Hindlimb muscle (tissue), 1 donor: ENCODE measurements at regions not wholly inside any gene's neighbourhood (a gene's known extent, or its start where the extent isn't known, plus 50 kb on each side); places are given as distances from the start of the nearest gene placed in this dataset.
"Not testable (repeated sequence)": the region's sequence is repeated elsewhere in the genome, so short reads cannot be mapped to it uniquely, and the experiment has no call there.

Source experiments
- DNase-seq: peaks from one replicate; pipeline ENCODE4 v3.0.0-alpha.2; 2013

GRCh38 chr14:25699981-25700380 is 650.0 kb upstream of the STXBP6 start:
- DNase-seq: no peak

- DNase-seq: no peak
Measured at GRCh38 chr14:25698111-25698510, 648.2 kb upstream of the STXBP6 start.

DNA sequence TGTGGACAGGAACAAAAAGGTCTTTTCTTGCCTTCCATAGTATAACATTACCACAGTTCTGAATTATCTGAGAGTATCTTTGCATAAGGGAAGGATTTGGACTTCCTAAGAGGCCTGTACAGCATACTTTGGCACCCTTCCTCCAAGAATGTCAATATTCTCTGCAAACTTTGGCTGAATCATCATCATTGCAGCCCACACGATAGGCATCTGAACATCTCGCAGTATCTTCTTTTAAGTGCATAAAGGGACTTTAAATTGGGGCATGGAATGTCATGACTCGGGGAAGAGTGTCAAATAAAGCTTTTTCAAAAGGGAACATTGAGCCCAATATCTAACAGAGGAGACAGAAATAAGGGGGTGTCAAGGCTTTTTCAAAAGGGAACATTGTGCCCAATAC is 646.2 kb upstream of the STXBP6 start:
- no peak for DNase-seq

GRCh38 chr14:25685004-25685403 is 635.1 kb upstream of the STXBP6 start:
- DNase-seq: no peak

DNA sequence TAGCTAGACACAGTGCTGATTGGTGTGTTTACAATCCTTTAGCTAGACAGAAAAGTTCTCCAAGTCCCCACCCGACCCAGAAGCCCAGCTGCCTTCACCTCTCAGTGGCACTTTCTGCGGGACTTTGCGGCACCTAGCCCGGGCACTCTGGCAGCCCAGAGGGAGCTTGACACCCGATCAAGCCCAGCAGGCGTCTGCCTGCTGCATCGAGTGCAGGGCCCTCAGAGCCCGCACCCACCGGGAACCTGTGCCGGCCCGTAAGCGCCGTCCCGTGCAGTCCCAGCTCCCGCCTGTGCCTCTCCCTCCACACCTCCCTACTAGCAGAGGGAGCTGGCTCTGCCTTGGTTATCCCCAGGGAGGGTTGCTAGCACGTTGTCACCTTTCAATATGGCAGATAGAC is 631.0 kb upstream of the STXBP6 start:
- no peak for DNase-seq

GRCh38 chr14:25680511-25680910 is 630.6 kb upstream of the STXBP6 start:
- not testable (repeated sequence) for DNase-seq

DNA sequence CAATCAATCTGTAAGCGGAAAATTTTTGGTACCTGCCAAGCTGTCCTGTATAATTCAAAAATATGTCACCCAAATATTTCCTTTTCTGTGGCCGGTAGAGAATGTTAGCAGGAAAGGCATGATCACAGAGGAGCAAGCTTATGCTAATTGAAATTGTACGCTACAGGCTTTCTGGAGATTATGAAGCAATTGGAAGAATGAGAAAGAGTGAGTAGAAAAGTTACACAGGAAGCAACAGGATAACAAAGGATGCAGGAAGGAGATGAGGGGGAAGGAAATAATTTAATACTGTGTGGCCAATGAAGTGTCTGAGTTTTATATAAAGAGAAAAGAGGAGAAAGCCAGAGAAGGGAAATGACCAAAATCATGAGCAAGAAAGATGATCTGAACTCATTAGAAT is 627.2 kb upstream of the STXBP6 start:
- no peak for DNase-seq

- DNase-seq: no peak
Measured at GRCh38 chr14:25667387-25667786, 617.4 kb upstream of the STXBP6 start.

DNA sequence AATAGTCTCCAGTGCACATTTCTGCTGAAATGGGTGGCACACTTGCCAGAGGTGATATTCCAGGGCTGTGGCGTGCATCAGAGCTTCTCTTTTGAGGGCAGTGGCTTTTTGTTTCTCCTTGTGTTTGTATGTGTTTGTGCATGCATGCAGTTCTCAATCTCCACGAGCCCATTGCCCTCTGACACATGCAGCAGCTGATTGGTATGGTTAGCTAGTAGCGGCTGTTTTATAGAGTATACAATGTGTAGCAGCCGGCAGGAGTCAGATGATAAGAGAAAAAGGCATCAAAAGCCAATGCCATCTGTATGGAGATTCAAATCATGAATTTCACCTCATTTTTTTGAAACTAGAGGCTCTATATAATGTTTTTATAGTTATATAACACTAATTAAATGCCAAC is 616.9 kb upstream of the STXBP6 start:
- no peak for DNase-seq

DNA sequence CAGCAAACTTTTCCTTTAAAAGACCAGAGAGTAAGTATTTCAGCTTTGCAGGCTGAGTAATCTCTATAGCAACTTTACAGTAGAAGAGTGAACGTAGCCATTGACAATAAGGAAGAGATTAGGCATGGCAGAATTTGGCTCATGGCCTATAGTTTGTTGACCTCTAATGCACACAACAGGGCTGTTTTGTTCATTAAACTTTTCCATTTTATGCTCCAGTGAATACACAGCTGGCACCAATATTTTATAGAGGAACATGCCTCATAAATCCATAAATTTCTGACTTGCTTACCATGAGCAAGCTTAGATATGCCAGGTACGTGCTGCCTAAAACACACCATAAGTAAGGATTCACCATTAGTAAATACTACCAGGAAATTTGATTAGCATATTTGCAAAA is 609.0 kb upstream of the STXBP6 start:
- DNase-seq: no peak

- DNase-seq: no peak
Measured at GRCh38 chr14:25630447-25630846, 580.5 kb upstream of the STXBP6 start.

- DNase-seq: no peak
Measured at GRCh38 chr14:25628978-25629377, 579.0 kb upstream of the STXBP6 start.

- no peak for DNase-seq
Measured at GRCh38 chr14:25628390-25628789, 578.4 kb upstream of the STXBP6 start.

- no peak for DNase-seq
Measured at GRCh38 chr14:25626986-25627385, 577.0 kb upstream of the STXBP6 start.

- no peak for DNase-seq
Measured at GRCh38 chr14:25622763-25623162, 572.8 kb upstream of the STXBP6 start.

GRCh38 chr14:25620515-25620914 is 570.6 kb upstream of the STXBP6 start:
- no peak for DNase-seq

DNA sequence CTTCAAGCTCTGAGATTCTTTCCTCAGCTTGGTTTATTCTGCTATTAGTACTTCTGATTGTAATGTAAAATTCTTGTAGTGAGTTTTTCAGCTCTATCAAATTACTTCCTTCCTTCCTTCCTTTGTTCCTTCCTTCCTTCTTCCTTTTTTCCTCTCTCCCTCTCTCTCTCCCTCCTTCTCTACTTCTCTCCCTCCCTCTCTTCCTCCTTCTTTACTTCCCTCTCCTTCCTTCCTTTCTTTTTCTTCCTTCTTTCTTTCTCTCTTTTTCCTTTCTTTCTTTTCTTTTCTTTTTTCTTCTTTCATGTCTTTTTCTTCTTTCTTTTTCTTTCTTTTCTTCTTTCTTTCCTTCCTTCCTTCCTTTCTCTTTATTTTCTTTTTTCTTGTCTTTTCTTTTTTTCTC is 565.2 kb upstream of the STXBP6 start:
- DNase-seq: no peak

DNA sequence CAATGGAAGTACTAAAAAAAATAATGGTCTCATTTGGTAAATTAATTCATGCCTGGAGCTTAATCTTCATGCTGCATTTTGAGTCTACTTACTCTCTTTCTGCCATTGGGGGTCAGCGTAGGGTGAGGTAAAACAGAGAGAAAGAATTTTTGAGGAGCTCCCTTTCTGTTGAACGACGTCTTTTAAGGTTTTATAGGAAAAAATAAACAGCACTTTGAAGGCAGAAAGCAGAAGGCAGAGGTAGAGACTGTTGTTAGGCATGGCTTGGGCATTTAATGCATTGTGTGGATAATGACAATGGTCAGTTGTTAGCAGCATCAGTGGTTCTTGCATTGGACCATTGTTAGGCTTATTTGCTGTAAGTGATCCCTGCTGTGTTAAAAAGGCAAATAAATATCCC is 557.2 kb upstream of the STXBP6 start:
- DNase-seq: peak; percentile 16

GRCh38 chr14:25602106-25602505 is 552.2 kb upstream of the STXBP6 start:
- no peak for DNase-seq

- no peak for DNase-seq
Measured at GRCh38 chr14:25588751-25589150, 538.8 kb upstream of the STXBP6 start.

GRCh38 chr14:25574628-25575325 is 524.8 kb upstream of the STXBP6 start:
- DNase-seq: no peak

GRCh38 chr14:25570483-25570882 is 520.5 kb upstream of the STXBP6 start:
- DNase-seq: no peak

DNA sequence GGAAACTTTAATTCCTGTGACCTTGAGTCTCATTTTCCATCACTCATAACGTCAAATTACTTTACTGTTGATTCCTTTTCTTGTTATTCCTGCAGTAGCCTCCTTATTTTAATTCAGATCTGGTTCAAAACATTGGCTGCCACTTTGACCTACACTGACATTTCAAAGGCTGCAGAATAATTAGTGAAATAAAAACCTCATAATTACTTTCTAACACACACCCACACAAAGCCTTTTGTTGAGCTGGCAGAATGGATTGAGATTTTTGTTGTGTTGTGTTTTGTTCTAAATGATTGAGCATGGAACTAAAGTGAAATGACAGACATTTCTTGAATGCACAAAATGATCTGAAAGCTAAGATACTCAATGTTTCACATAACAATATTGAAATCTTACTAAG is 507.5 kb upstream of the STXBP6 start:
- no peak for DNase-seq

- DNase-seq: no peak
Measured at GRCh38 chr14:25552826-25553225, 502.9 kb upstream of the STXBP6 start.

GRCh38 chr14:25551674-25552073 is 501.7 kb upstream of the STXBP6 start:
- no peak for DNase-seq
